ENCODE measurements at regions not wholly inside any gene's neighbourhood (a gene's known extent, or its start where the extent isn't known, plus 50 kb on each side); places are given as distances from the start of the nearest gene placed in this dataset.

GRCh38 chr5:89998519-89999305 lies 410.8 kb downstream of the CETN3 start:
- TF ChIP-seq EP300 (IDR thresholded peaks at IDR 0.05) = no peak
- no peak for TF ChIP-seq CTCF (IDR thresholded peaks at IDR 0.05)
- no peak for TF ChIP-seq POLR2A (IDR thresholded peaks at IDR 0.05)
- TF ChIP-seq POLR2AphosphoS5 (IDR thresholded peaks at IDR 0.05) = no peak
